GM19463 (cell line): ENCODE measurements at regions not wholly inside any gene's neighbourhood (a gene's known extent, or its start where the extent isn't known, plus 50 kb on each side); places are given as distances from the start of the nearest gene placed in this dataset.
"Not testable (repeated sequence)": the region's sequence is repeated elsewhere in the genome, so short reads cannot be mapped to it uniquely, and the experiment has no call there.

Experiments
- ATAC-seq: cut with Tn5 transposase; IDR thresholded peaks from one replicate; pipeline ENCODE4 v1.9.1; 2021; ENCODE audit warnings: mild to moderate bottlenecking, moderate library complexity; ENCODE audit not compliant: unreplicated experiment

GRCh38 chr10:80855348-80855971 lies 317.8 kb downstream of the SH2D4B start:
- ATAC-seq: peak; percentile 81

GRCh38 chr10:80856186-80856585 lies 318.5 kb downstream of the SH2D4B start:
- no peak for ATAC-seq

- not testable (repeated sequence) for ATAC-seq
Measured at GRCh38 chr10:80859279-80859678, 321.6 kb downstream of the SH2D4B start.

- ATAC-seq: no peak
Measured at GRCh38 chr10:80860719-80861118, 323.0 kb downstream of the SH2D4B start.

GRCh38 chr10:80861882-80862281 lies 324.2 kb downstream of the SH2D4B start:
- ATAC-seq: no peak

- peak; percentile 81 for ATAC-seq
Measured at GRCh38 chr10:80870282-80870681, 332.6 kb downstream of the SH2D4B start.

GRCh38 chr10:80871083-80871482 lies 333.4 kb downstream of the SH2D4B start:
- peak; percentile 49 for ATAC-seq

- ATAC-seq: peak; percentile 66
Measured at GRCh38 chr10:80878330-80878729, 340.6 kb downstream of the SH2D4B start.

- ATAC-seq: no peak
Measured at GRCh38 chr10:80890146-80890545, 352.4 kb downstream of the SH2D4B start.

GRCh38 chr10:80893256-80893655 lies 355.6 kb downstream of the SH2D4B start:
- ATAC-seq: no peak

- ATAC-seq: no peak
Measured at GRCh38 chr10:80894311-80894791, 356.6 kb downstream of the SH2D4B start.

- no peak for ATAC-seq
Measured at GRCh38 chr10:80894797-80895467, 357.2 kb downstream of the SH2D4B start.

GRCh38 chr10:80896076-80896475 lies 358.4 kb downstream of the SH2D4B start:
- ATAC-seq: no peak

GRCh38 chr10:80896959-80897358 lies 359.3 kb downstream of the SH2D4B start:
- ATAC-seq: no peak

GRCh38 chr10:80900661-80901060 lies 363.0 kb downstream of the SH2D4B start:
- peak; percentile 72 for ATAC-seq

GRCh38 chr10:80908611-80909010 lies 370.9 kb downstream of the SH2D4B start:
- no peak for ATAC-seq

GRCh38 chr10:80909254-80909653 lies 371.6 kb downstream of the SH2D4B start:
- no peak for ATAC-seq

GRCh38 chr10:80917636-80918035 lies 379.9 kb downstream of the SH2D4B start:
- ATAC-seq: no peak

GRCh38 chr10:80921032-80921431 lies 383.3 kb downstream of the SH2D4B start:
- ATAC-seq: no peak

GRCh38 chr10:80924063-80924952 lies 386.6 kb downstream of the SH2D4B start:
- ATAC-seq: peak; percentile 51

- no peak for ATAC-seq
Measured at GRCh38 chr10:80927419-80928078, 389.8 kb downstream of the SH2D4B start.
